ENCODE measurements at regions not wholly inside any gene's neighbourhood (a gene's known extent, or its start where the extent isn't known, plus 50 kb on each side); places are given as distances from the start of the nearest gene placed in this dataset.

GRCh38 chr5:166022065-166022464 lies 2269.4 kb upstream of the WWC1 start (continued):
- TF ChIP-seq CSRNP3 (CRISPR knock-in tag; IDR thresholded peaks at IDR 0.05) (no peak), PPARA (CRISPR knock-in tag; IDR thresholded peaks at IDR 0.05; ENCODE audit: borderline replicate concordance) (no peak), RARB (CRISPR knock-in tag; IDR thresholded peaks at IDR 0.05) (no peak)

- ATAC-seq: no peak
- no peak for TF ChIP-seq SNAI2 (CRISPR knock-in tag; IDR thresholded peaks at IDR 0.05)
- no peak for TF ChIP-seq ISL1 (CRISPR knock-in tag; IDR thresholded peaks at IDR 0.05)
- TF ChIP-seq ZNF70 (CRISPR knock-in tag; IDR thresholded peaks at IDR 0.05): no peak
- no peak for TF ChIP-seq ZC3H10 (CRISPR knock-in tag; IDR thresholded peaks at IDR 0.05)
- TF ChIP-seq ESRRG (CRISPR knock-in tag; IDR thresholded peaks at IDR 0.05): no peak
These were observed 2266.5 kb upstream of the WWC1 start for GRCh38 chr5:166024970-166025369.

- no peak for TF ChIP-seq ZFP30 (CRISPR knock-in tag; IDR thresholded peaks at IDR 0.05)
- no peak for TF ChIP-seq ZNF565 (CRISPR knock-in tag; conservative IDR thresholded peaks at IDR 0.05; ENCODE audit: low read depth)
- TF ChIP-seq SNAI2 (CRISPR knock-in tag; IDR thresholded peaks at IDR 0.05): no peak
- TF ChIP-seq ISL1 (CRISPR knock-in tag; IDR thresholded peaks at IDR 0.05): no peak
- TF ChIP-seq, protein P1, sequence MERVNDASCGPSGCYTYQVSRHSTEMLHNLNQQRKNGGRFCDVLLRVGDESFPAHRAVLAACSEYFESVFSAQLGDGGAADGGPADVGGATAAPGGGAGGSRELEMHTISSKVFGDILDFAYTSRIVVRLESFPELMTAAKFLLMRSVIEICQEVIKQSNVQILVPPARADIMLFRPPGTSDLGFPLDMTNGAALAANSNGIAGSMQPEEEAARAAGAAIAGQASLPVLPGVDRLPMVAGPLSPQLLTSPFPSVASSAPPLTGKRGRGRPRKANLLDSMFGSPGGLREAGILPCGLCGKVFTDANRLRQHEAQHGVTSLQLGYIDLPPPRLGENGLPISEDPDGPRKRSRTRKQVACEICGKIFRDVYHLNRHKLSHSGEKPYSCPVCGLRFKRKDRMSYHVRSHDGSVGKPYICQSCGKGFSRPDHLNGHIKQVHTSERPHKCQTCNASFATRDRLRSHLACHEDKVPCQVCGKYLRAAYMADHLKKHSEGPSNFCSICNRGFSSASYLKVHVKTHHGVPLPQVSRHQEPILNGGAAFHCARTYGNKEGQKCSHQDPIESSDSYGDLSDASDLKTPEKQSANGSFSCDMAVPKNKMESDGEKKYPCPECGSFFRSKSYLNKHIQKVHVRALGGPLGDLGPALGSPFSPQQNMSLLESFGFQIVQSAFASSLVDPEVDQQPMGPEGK (CRISPR knock-in tag; IDR thresholded peaks at IDR 0.05; ENCODE audit: borderline replicate concordance): no peak
- no peak for TF ChIP-seq ZNF8 (CRISPR knock-in tag; IDR thresholded peaks at IDR 0.05)
- TF ChIP-seq PPARA (CRISPR knock-in tag; IDR thresholded peaks at IDR 0.05; ENCODE audit: borderline replicate concordance): no peak
- TF ChIP-seq TOX (CRISPR knock-in tag; IDR thresholded peaks at IDR 0.05; ENCODE audit: borderline replicate concordance): no peak
- TF ChIP-seq TCF4 (CRISPR knock-in tag; IDR thresholded peaks at IDR 0.05; ENCODE audit: borderline replicate concordance): no peak
- ATAC-seq: no peak
These were observed 2263.9 kb upstream of the WWC1 start for GRCh38 chr5:166027582-166027981.

DNA sequence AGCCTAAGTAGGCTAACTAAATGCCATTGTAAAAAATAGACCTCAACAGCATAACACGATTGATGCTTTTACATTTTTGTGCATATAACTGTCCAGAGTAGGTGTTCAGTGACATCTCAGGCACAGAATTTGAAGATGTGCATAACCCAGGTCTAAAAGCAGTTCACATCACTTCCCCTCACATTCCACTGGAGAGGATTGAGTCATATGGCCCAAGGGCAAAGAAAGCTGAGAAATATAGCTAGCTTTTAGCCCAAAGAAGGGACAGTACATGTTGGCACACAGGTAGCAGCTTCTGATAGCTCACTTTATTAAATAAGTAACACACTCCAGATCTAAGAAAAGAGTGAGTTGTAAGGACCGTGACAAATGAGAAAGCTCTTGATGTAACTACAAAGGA lies 2259.5 kb upstream of the WWC1 start:
- TF ChIP-seq ZNF565 (CRISPR knock-in tag; conservative IDR thresholded peaks at IDR 0.05; ENCODE audit: low read depth): no peak
- TF ChIP-seq RARB (CRISPR knock-in tag; IDR thresholded peaks at IDR 0.05): no peak
- no peak for TF ChIP-seq ZC3H10 (CRISPR knock-in tag; IDR thresholded peaks at IDR 0.05)
- no peak for TF ChIP-seq GLIS3 (CRISPR knock-in tag; IDR thresholded peaks at IDR 0.05)
- no peak for TF ChIP-seq SNAI2 (CRISPR knock-in tag; IDR thresholded peaks at IDR 0.05)
- no peak for TF ChIP-seq ZNF70 (CRISPR knock-in tag; IDR thresholded peaks at IDR 0.05)
- TF ChIP-seq ZFP30 (CRISPR knock-in tag; IDR thresholded peaks at IDR 0.05): no peak
- no peak for TF ChIP-seq OSR1 (CRISPR knock-in tag; IDR thresholded peaks at IDR 0.05)
- no peak for TF ChIP-seq CREB5 (CRISPR knock-in tag; IDR thresholded peaks at IDR 0.05; ENCODE audit: low read depth)
- no peak for TF ChIP-seq ISL1 (CRISPR knock-in tag; IDR thresholded peaks at IDR 0.05)
- TF ChIP-seq CSDC2 (CRISPR knock-in tag; IDR thresholded peaks at IDR 0.05): no peak
- TF ChIP-seq BACH2 (CRISPR knock-in tag; IDR thresholded peaks at IDR 0.05; ENCODE audit: borderline replicate concordance): no peak
- TF ChIP-seq ESRRG (CRISPR knock-in tag; IDR thresholded peaks at IDR 0.05): no peak
- TF ChIP-seq, protein P2, sequence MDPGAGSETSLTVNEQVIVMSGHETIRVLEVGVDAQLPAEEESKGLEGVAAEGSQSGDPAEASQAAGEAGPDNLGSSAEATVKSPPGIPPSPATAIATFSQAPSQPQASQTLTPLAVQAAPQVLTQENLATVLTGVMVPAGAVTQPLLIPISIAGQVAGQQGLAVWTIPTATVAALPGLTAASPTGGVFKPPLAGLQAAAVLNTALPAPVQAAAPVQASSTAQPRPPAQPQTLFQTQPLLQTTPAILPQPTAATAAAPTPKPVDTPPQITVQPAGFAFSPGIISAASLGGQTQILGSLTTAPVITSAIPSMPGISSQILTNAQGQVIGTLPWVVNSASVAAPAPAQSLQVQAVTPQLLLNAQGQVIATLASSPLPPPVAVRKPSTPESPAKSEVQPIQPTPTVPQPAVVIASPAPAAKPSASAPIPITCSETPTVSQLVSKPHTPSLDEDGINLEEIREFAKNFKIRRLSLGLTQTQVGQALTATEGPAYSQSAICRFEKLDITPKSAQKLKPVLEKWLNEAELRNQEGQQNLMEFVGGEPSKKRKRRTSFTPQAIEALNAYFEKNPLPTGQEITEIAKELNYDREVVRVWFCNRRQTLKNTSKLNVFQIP (CRISPR knock-in tag; IDR thresholded peaks at IDR 0.05; ENCODE audit: borderline replicate concordance, low read depth): no peak
- no peak for TF ChIP-seq ARNTL (CRISPR knock-in tag; IDR thresholded peaks at IDR 0.05; ENCODE audit: borderline replicate concordance, low read depth)
- TF ChIP-seq ZFP3 (CRISPR knock-in tag; IDR thresholded peaks at IDR 0.05): no peak

DNA sequence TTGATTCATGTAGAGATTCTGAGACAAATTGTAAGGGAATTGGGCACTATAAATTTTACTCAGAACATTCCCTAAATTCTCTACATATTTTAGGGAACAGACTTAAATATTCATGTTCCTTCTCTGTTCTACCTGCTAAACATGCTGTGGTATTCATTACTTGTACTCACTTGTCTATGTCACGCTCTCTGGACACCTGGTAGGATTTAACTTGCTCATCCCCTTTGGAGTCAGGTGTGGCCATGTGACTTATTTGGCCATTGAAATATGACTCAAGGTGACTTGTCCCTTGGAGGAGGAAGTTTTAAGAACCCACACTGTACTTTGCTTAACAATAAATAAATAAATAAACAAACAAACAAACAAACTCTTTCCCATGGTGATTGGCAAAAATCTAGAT lies 2258.8 kb upstream of the WWC1 start:
- TF ChIP-seq PPARA (CRISPR knock-in tag; IDR thresholded peaks at IDR 0.05; ENCODE audit: borderline replicate concordance) (no peak), ZC3H10 (CRISPR knock-in tag; IDR thresholded peaks at IDR 0.05) (no peak), ZFP3 (CRISPR knock-in tag; IDR thresholded peaks at IDR 0.05) (no peak), CSRNP3 (CRISPR knock-in tag; IDR thresholded peaks at IDR 0.05) (no peak), SNAI2 (CRISPR knock-in tag; IDR thresholded peaks at IDR 0.05) (no peak), ZNF565 (CRISPR knock-in tag; conservative IDR thresholded peaks at IDR 0.05; ENCODE audit: low read depth) (no peak), CSDC2 (CRISPR knock-in tag; IDR thresholded peaks at IDR 0.05) (no peak), ISL1 (CRISPR knock-in tag; IDR thresholded peaks at IDR 0.05) (no peak)
- ATAC-seq: no peak

More for the DNA sequence above, 2259.5 kb upstream of the WWC1 start:
- ATAC-seq: no peak

Measured in SK-N-SH treated with all-trans-retinoic acid at 6 μM for 48 hours (cell line).